K562 (cell line): ENCODE measurements at regions not wholly inside any gene's neighbourhood (a gene's known extent, or its start where the extent isn't known, plus 50 kb on each side); places are given as distances from the start of the nearest gene placed in this dataset.

ENCODE experiments used
- ATAC-seq: fragments of 200-7000 bp; cut with Tn5 transposase; 3 replicates; pipeline ENCODE4 v1.9.1; 2020; ENCODE audit warnings: moderate library complexity
- BruUV-seq: library from RNA; stranded (reverse); fragments of 400-500 nt; replicated peaks from 2 replicates; lab custom pipeline; 2021; lab: Mats Ljungman, UMichigan
- CTCF ChIA-PET: fragments of 300-600 bp; formaldehyde crosslinking; extraction: SDS; loops from one replicate; lab custom pipeline; 2021; ENCODE audit warnings: low intra/inter-chr PET ratio; lab: Yijun Ruan, JAX
- POLR2A ChIA-PET: fragments of 300-600, 350-650 bp; sonication (Branson Sonifier 250); formaldehyde crosslinking; extraction: SDS; loops from one replicate; lab custom pipeline; 2021; ENCODE audit warnings: antibody characterized with exemption, inconsistent platforms; lab: Yijun Ruan, JAX
- DNase-seq, 4 experiments: peaks; one replicate each; pipeline versions ENCODE4 v3.0.0 to v3.0.0-alpha.2; 2011 to 2018; ENCODE audit warnings: low spot score in 3 of 4, mixed read lengths in 3 of 4; ENCODE audit errors: extremely low read depth in 1 of 4
- FAIRE-seq: peaks from 2 replicates; lab custom pipeline; 2011; peaks lifted over from hg19 to GRCh38; lab: Jason Lieb, UNC
- H2AFZ ChIP-seq: 2 replicates; pipeline ENCODE4 v1.6.0; 2011; ENCODE audit warnings: low read depth, low read length, control low read depth, inconsistent platforms
- H3K27ac ChIP-seq: fragments of 200-600 bp; 3 replicates; pipeline ENCODE4 v1.8.0; 2011; ENCODE audit warnings: low read depth, mild to moderate bottlenecking, control low read depth, inconsistent platforms, low read length, moderate library complexity, mixed read lengths; ENCODE audit errors: extremely low read depth
- H3K27me3 ChIP-seq, 2 experiments: fragments of 300-600 bp in 1 of 2; 2 replicates in 1 of 2; 3 replicates in 1 of 2; pipeline versions ENCODE4 v1.6.0 to v1.8.0; 2011; ENCODE audit warnings: inconsistent platforms in 2 of 2, low read length in 2 of 2, mild to moderate bottlenecking in 1 of 2, mixed read lengths in 1 of 2, moderate library complexity in 1 of 2; ENCODE audit not compliant: control insufficient read depth in 2 of 2, insufficient read depth in 2 of 2
- H3K36me3 ChIP-seq: fragments of 300-600 bp; 3 replicates; pipeline ENCODE4 v1.8.0; 2011; ENCODE audit warnings: mild to moderate bottlenecking, low read length, inconsistent platforms; ENCODE audit not compliant: control insufficient read depth, insufficient read depth
- H3K4me1 ChIP-seq, 2 experiments: fragments of 200-600 bp in 1 of 2; replicated peaks in 1 of 2; 2 replicates in 1 of 2; 3 replicates in 1 of 2; pipeline versions ENCODE4 v1.5.1 to v1.8.0; 2011; ENCODE audit warnings: inconsistent platforms in 2 of 2, low read length in 2 of 2, mild to moderate bottlenecking in 1 of 2, mixed read lengths in 1 of 2, moderate library complexity in 1 of 2; ENCODE audit not compliant: control insufficient read depth in 2 of 2, insufficient read depth in 2 of 2
- H3K4me2 ChIP-seq: 2 replicates; pipeline ENCODE4 v1.6.1; 2011; ENCODE audit warnings: low read length, control low read depth, inconsistent platforms, mixed read lengths; ENCODE audit not compliant: insufficient read depth
- H3K4me3 ChIP-seq: fragments of 200-600 bp; sonication (generic), shearing (Covaris generic); 2 replicates; pipeline ENCODE4 v1.5.1; 2016; ENCODE audit warnings: control low read depth, inconsistent platforms
- H3K79me2 ChIP-seq: fragments of 200-600 bp; 3 replicates; pipeline ENCODE4 v1.8.0; 2011; ENCODE audit warnings: low read length, inconsistent platforms; ENCODE audit not compliant: control insufficient read depth, insufficient read depth
- H3K9ac ChIP-seq, 2 experiments: 2 replicates each; pipeline versions ENCODE4 v1.6.0 to v1.6.1; 2011; ENCODE audit warnings: low read depth in 2 of 2, low read length in 2 of 2, control low read depth in 1 of 2, inconsistent platforms in 1 of 2, mild to moderate bottlenecking in 1 of 2, mixed read lengths in 1 of 2; ENCODE audit not compliant: insufficient read depth in 1 of 2
- H3K9me1 ChIP-seq: one replicate; pipeline ENCODE4 v1.6.0; 2011; ENCODE audit warnings: inconsistent platforms, mild to moderate bottlenecking, low read length, moderate library complexity; ENCODE audit not compliant: control insufficient read depth, insufficient read depth
- H3K9me3 ChIP-seq: replicated peaks from 2 replicates; pipeline ENCODE4 v1.5.1; 2011; ENCODE audit warnings: low read depth, low read length, inconsistent platforms; ENCODE audit not compliant: control insufficient read depth, insufficient read depth
- H4K20me1 ChIP-seq: replicated peaks from 2 replicates; pipeline ENCODE4 v1.6.1; 2011; ENCODE audit warnings: low read length, inconsistent platforms, mixed read lengths; ENCODE audit not compliant: control insufficient read depth, insufficient read depth
- KAT8 ChIP-seq: fragments of 450-650 bp; IDR thresholded peaks from 2 replicates; pipeline ENCODE4 v1.6.1; 2016; ENCODE audit warnings: low read depth, mild to moderate bottlenecking
- KHSRP ChIP-seq: fragments of 450-650 bp; IDR thresholded peaks from 2 replicates; pipeline ENCODE4 v1.6.1; 2017
- MIER1 ChIP-seq: fragments of 450-650 bp; IDR thresholded peaks from 2 replicates; pipeline ENCODE4 v1.6.1; 2016; ENCODE audit warnings: antibody characterized with exemption, mild to moderate bottlenecking, low read depth
- PATZ1 ChIP-seq: fragments of 250-450 bp; sonication (Bioruptor Pico); IDR thresholded peaks from 2 replicates; pipeline ENCODE4 v1.5.0; 2020; ENCODE audit warnings: mild to moderate bottlenecking, borderline replicate concordance
- SMAD4 ChIP-seq: fragments of 250-450 bp; sonication (Bioruptor Pico); conservative IDR thresholded peaks from 2 replicates; pipeline ENCODE4 v1.8.0; 2021; ENCODE audit warnings: inconsistent platforms, mild to moderate bottlenecking, moderate library complexity
- ZNF174 ChIP-seq: fragments of 250-450 bp; sonication (Bioruptor Pico); IDR thresholded peaks from 2 replicates; pipeline ENCODE4 v1.4.0; 2020; ENCODE audit warnings: mild to moderate bottlenecking
- ZNF384 ChIP-seq: IDR thresholded peaks from 2 replicates; pipeline ENCODE4 v1.6.1; 2012; ENCODE audit warnings: low read depth, low read length, improper control_type of control experiment
- ZNF589 ChIP-seq: fragments of 200-800 bp; sonication (Bioruptor generic); IDR thresholded peaks from 2 replicates; pipeline ENCODE4 v1.6.1; 2016; ENCODE audit warnings: low read depth, missing genetic modification characterization, missing compliant biosample characterization
- WGBS: fragments of 100-300 bp; shearing (Covaris generic); methylation state at CpG from one replicate; pipeline ENCODE4 v1.1.6; 2016; ENCODE audit warnings: low coverage, mixed read lengths; ENCODE audit not compliant: insufficient coverage; ENCODE audit errors: missing lambda C conversion rate; 5-methylcytosine and 5-hydroxymethylcytosine counted together
- in situ Hi-C: fragments of 300-500 bp; cut with MboI; formaldehyde crosslinking; loops from 4 replicates; pipeline ENCODE4 v1.15.0; 2018; ENCODE audit warnings: inconsistent platforms, mixed read lengths
- intact Hi-C: fragments of 100-400 bp; cut with micrococcal nuclease; formaldehyde crosslinking; loops from 2 replicates; pipeline ENCODE4 v1.14.2; 2022
- TF ChIP-seq, protein P1 (sequence below), 2 experiments: fragments of 450-650 bp in 1 of 2; IDR thresholded peaks; 2 replicates each; pipeline ENCODE4 v1.6.1; 2011 to 2017; ENCODE audit warnings: low read depth in 2 of 2, antibody characterized with exemption in 1 of 2, borderline replicate concordance in 1 of 2, low read length in 1 of 2, mild to moderate bottlenecking in 1 of 2, mixed read lengths in 1 of 2; ENCODE audit not compliant: control insufficient read depth in 1 of 2
- TF ChIP-seq, protein P2 (sequence below): fragments of 250-450 bp; sonication (Bioruptor Pico); IDR thresholded peaks from 2 replicates; pipeline ENCODE4 v1.9.0; 2021; ENCODE audit warnings: mild to moderate bottlenecking, inconsistent platforms
- TF ChIP-seq, protein P3 (sequence below): sonication (generic); formaldehyde crosslinking; IDR thresholded peaks from 2 replicates; pipeline ENCODE4 v1.8.1; 2022; ENCODE audit warnings: missing genetic modification reagents

- TF ChIP-seq SMAD4 (CRISPR knock-in tag): no peak
Observed at GRCh38 chr2:194126418-194126817, 1530.6 kb upstream of the SLC39A10 start (continued).

GRCh38 chr2:194116861-194117260 is 1540.2 kb upstream of the SLC39A10 start:
- in situ Hi-C loops: no loop called here
- POLR2A ChIA-PET: no interaction called here

More at GRCh38 chr2:194116861-194117260, 1540.2 kb upstream of the SLC39A10 start:
- Histone ChIP-seq H3K9me1 (no peaks in the 10 kb centered on the region), H3K9ac (no peak overlapping the region), H3K27me3 (no peaks in the 10 kb centered on the region), H3K79me2 (no peaks in the 10 kb centered on the region), H3K4me1 (no peaks in the 10 kb centered on the region), H4K20me1 (no peaks in the 10 kb centered on the region), H3K4me2 (no peak overlapping the region), H3K36me3 (no peaks in the 10 kb centered on the region), H2AFZ (no peak overlapping the region), H3K9me3 (no peaks in the 10 kb centered on the region), H3K4me3 (no peak overlapping the region), H3K27ac (no peak overlapping the region)
- CTCF ChIA-PET: no interaction called here
- TF ChIP-seq ZNF589: no peak
- TF ChIP-seq, protein P1, sequence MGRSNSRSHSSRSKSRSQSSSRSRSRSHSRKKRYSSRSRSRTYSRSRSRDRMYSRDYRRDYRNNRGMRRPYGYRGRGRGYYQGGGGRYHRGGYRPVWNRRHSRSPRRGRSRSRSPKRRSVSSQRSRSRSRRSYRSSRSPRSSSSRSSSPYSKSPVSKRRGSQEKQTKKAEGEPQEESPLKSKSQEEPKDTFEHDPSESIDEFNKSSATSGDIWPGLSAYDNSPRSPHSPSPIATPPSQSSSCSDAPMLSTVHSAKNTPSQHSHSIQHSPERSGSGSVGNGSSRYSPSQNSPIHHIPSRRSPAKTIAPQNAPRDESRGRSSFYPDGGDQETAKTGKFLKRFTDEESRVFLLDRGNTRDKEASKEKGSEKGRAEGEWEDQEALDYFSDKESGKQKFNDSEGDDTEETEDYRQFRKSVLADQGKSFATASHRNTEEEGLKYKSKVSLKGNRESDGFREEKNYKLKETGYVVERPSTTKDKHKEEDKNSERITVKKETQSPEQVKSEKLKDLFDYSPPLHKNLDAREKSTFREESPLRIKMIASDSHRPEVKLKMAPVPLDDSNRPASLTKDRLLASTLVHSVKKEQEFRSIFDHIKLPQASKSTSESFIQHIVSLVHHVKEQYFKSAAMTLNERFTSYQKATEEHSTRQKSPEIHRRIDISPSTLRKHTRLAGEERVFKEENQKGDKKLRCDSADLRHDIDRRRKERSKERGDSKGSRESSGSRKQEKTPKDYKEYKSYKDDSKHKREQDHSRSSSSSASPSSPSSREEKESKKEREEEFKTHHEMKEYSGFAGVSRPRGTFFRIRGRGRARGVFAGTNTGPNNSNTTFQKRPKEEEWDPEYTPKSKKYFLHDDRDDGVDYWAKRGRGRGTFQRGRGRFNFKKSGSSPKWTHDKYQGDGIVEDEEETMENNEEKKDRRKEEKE (IDR thresholded peaks at IDR 0.05; ENCODE audit: borderline replicate concordance in 1 of 2, control insufficient read depth in 1 of 2, low read depth in 2 of 2, low read length in 1 of 2): no peak
- TF ChIP-seq, protein P2, sequence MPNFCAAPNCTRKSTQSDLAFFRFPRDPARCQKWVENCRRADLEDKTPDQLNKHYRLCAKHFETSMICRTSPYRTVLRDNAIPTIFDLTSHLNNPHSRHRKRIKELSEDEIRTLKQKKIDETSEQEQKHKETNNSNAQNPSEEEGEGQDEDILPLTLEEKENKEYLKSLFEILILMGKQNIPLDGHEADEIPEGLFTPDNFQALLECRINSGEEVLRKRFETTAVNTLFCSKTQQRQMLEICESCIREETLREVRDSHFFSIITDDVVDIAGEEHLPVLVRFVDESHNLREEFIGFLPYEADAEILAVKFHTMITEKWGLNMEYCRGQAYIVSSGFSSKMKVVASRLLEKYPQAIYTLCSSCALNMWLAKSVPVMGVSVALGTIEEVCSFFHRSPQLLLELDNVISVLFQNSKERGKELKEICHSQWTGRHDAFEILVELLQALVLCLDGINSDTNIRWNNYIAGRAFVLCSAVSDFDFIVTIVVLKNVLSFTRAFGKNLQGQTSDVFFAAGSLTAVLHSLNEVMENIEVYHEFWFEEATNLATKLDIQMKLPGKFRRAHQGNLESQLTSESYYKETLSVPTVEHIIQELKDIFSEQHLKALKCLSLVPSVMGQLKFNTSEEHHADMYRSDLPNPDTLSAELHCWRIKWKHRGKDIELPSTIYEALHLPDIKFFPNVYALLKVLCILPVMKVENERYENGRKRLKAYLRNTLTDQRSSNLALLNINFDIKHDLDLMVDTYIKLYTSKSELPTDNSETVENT (CRISPR knock-in tag): no peak
- no peak for TF ChIP-seq MIER1
- TF ChIP-seq, protein P3, sequence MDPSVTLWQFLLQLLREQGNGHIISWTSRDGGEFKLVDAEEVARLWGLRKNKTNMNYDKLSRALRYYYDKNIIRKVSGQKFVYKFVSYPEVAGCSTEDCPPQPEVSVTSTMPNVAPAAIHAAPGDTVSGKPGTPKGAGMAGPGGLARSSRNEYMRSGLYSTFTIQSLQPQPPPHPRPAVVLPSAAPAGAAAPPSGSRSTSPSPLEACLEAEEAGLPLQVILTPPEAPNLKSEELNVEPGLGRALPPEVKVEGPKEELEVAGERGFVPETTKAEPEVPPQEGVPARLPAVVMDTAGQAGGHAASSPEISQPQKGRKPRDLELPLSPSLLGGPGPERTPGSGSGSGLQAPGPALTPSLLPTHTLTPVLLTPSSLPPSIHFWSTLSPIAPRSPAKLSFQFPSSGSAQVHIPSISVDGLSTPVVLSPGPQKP (CRISPR knock-in tag): no peak
- no peak for TF ChIP-seq KHSRP
- TF ChIP-seq PATZ1 (CRISPR knock-in tag): no peak
- TF ChIP-seq KAT8: no peak
- no peak for TF ChIP-seq ZNF174 (CRISPR knock-in tag)
- TF ChIP-seq ZNF384: no peak
- ATAC-seq: no peak
- no TSS peak for BruUV-seq
- intact Hi-C loops: no loop called here
- WGBS: 4% methylated on average over 3 of the region's 3 CpGs
- FAIRE-seq: no peak
- DNase-seq: no peak
